ENCODE measurements at regions not wholly inside any gene's neighbourhood (a gene's known extent, or its start where the extent isn't known, plus 50 kb on each side); places are given as distances from the start of the nearest gene placed in this dataset.

GRCh38 chr21:35145626-35146233 is 96.6 kb upstream of the RUNX1 start:
- no peak for DNase-seq

- no peak for DNase-seq
These were observed 95.9 kb upstream of the RUNX1 start for GRCh38 chr21:35144978-35145377.

DNA sequence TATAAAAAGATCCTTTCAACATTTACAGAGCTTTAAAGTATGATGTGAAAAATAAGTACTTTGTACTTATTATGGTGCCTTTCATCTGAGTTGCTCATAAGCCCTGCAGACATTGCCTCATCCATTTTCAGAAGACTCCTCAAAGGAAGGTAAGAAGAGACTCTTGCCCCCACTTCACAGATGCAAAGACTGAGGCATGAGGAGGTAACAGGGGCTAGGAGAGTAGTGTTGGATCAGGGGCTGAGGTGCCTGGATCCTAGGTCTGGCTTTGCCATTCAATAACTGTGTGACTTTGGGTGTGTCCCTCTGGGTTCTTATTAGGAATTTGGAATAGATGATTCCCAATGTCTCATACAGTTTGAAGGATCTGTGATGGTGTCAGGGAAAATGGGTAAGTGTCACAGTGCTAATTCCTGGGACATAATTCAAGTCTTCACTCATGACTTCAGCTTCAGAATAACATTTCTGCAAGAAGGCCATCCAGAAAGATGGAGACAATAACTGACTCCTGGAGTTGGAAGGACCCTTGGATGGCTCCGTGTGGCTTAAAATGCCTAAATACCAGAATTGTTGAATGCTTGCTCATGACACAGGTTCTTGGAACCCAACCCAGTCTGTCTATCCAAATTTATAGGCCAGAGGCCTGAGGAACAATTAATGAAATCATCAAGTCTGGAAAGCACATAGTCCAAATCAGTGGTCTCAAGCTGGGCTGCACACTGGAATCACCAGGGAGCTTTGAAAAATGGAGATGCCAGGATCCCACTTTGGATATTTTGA is 93.1 kb upstream of the RUNX1 start:
- DNase-seq = no peak

DNA sequence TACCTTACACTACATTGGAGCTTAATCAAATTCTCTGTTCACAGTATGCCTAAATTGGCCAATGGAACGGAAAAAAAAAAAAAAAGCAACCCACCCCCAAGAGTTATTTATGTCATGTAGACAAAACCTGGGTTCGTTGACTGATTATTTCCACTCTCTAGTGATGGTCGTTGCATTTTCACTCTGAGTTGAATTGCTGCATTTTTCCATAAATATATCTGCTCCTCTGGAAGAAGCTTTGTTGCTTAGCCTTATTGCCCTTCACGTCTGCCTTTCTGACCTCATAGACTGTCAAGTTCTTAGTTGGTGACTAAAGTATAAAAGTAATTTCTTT is 90.2 kb upstream of the RUNX1 start:
- no peak for DNase-seq

DNA sequence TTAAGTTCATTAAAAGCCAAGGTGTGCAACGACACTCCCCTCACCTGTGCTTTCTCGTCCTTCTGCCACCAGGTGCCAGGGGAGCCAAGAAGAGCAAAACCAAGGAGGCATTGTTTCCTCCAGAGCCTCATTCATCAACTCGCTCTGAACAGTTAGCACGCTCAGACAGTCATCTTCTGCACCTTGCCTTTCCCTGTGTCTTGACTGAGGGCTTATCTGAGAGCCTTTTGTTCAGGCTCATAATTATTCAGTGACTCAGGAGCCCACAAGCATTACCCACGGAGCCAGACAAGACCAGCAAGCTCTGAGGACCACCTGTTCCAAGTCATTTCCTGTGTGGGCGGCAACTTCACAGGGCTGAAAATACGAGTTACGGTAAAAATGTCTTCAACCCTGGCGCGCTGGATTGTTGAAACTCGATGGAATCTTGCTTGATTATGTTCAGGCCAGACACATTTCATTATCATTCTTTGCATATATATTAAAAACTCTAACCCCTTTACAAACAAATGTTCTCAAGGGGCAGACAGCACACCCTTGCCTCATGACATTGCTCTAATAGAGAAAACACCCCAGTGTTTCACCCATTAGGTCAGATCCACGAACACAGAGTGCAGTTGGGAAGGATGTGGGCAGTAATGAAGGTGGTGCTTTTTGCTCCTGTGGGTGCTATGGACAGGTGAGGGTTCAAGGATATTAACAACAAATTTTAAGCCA is 89.7 kb upstream of the RUNX1 start:
- peak; percentile 63 for DNase-seq

DNA sequence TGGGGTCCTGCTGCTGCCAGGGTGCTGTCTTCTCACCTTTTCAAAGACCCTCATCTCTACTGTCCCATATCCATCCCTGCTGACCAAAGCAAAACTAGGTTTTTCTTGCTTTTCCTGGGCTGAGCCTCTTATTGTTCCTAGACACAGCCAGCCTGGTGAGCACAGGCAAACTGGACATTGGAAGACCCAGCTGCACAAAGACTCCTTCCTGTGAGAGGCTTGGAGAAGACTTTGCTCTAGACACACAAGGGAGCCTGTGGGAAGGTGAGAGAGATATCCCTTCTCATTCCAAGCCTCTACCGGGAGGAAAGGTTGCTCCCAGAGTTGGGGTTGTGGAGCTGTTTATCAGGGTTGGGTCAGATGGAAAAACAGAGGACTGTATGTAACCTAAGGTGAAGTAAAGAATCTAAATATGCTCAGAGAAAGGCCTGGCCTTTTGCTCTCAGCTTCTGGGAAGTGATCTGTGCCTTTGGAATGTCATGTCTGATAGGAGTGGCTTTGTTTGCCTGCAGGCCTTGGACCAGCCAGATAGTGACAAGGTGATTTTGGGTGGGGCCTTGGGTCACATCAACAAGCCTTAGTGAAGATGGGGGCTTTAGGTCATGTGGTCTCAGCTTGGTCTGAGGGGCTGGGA is 87.6 kb upstream of the RUNX1 start:
- peak; percentile 77 for DNase-seq

DNA sequence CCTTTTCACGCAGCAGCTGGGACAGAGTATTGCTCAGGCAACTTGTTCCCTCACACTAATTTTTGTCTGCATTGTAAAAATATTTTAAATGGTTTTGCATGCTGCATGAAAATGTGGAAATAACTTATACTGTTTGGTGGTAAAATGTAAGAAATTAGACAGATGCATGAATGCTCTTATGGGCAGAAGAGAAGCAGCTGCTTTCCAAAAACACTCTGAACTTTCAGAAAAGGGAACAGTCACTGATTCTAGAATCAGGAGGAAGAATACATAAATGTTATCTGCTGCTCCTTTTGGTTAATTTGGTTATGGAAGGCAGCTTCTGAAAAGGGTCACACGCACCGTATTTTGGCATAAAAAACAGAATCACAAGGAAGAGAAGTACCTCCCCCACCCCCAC is 87.0 kb upstream of the RUNX1 start:
- DNase-seq = no peak

- DNase-seq = peak; percentile 55
These were observed 86.4 kb upstream of the RUNX1 start for GRCh38 chr21:35135481-35135880.

DNA sequence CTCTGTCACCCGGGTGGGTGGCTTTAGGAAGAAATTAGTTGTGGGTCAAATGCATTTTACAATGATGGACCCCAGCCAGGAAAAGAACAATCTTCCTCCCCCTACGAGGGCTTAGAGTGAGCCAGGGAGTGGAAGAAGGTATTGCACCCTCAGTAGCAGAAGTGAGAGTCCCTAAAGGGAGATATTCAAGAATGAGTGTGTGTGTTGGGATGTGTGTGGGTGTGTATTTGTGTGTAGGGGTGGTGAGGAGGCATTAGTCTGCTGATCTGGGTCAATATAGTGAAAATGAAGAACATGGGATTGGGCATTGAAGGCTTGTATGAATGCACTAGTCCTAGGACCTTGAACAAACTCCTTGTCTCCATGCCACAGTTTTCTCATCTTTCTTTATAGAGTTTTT is 85.2 kb upstream of the RUNX1 start:
- no peak for DNase-seq

- DNase-seq = no peak
These were observed 79.4 kb upstream of the RUNX1 start for GRCh38 chr21:35128536-35128935.

- peak; percentile 27 for DNase-seq
These were observed 78.7 kb upstream of the RUNX1 start for GRCh38 chr21:35127851-35128250.

- DNase-seq = no peak
These were observed 77.9 kb upstream of the RUNX1 start for GRCh38 chr21:35127026-35127425.

DNA sequence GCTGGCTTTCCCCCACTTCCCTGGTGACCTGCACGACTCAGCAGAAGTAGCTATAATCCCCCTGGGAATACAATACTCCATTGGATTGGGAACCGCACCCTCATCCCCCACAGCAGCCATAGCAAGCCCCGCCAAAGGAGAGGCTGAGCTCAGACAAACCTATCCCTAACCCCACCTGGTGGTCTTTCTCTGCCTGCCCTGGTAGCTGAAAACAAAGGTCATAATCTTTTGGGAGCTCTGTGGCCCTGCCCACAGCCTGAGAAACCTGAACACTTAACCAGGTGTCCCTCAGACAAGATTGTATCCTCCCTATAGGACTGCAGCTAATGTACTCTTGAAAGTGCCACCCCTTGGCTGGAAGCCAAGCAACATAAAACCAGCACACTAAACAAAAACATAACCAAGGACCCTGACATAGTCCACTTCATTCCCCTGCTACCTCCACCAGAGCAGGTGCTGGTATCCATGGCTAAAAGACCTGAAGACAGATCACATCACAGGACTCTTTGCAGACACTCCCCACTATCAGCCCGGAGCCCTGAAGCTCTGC is 71.6 kb upstream of the RUNX1 start:
- no peak for DNase-seq

DNA sequence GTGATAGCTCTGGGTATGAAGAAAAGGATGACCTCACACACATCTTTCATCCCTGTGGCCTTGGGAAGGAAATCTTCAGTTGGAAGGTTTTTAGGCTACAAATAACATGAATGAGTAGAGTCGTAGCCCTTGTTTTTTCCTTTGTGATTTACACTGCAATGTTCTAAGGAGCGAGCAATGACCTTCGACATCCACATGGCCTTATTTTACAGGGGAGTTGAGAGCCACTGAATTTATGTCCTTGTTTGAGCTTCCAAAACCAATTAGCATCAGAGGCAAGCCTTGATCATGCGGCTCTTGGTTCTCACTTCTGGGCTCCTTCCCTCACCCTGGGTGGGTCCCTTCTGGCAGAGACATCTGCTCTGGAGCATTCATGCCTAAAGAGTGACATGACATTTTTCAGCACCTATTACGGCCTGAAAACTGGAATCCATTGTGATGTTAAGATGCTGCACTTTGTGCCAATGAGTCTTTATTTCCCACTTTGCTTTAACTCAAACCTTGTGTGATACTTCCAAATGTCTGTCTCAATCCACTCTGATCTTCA is 70.5 kb upstream of the RUNX1 start:
- DNase-seq = no peak

GRCh38 chr21:35116777-35117176 is 67.7 kb upstream of the RUNX1 start:
- no peak for DNase-seq

DNA sequence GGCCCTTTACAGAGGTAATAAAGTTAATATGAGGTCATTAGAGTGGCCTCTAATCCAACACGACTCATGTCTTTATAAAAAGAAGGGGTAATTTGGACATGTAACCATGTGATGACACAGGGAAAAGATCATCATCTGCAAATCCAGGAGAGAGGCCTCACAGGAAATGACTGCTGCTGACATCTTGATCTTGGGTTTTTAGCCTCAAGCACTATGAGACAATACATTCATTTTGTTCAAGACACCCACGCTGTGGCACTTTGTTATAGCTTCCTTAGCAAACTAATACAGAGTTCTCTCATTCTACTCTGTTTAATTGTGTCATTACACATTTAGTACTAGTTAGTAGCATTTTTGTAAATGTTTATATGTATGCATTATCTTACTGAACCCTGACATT is 64.0 kb upstream of the RUNX1 start:
- peak; percentile 55 for DNase-seq

DNA sequence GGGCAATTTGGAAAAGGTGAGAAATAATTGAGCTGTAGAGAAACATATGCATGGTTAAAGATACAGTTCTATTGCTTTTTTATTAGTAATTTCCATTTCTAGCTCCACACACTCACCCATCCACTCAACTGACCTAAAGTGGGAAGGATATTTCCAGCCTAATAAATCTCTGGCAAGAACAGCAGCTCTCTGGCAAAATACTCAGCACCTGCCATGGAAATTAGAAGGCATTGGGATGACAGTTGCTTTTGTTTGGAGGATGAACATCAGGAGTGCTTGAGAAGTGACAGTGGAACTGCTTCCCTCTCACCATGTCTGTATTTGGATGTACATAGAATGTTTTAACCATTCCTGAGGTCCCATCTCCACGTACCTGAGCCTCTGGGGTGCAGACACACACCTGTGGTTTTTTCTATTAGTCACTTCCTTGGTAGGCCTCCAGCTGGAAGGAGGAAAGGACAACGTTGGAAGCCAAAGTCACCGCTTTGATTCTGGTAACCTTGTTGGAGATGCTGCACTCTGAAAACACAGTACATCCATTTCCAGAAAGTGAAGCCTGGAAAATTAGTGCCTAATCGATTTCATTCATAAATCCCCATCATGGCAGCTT is 62.3 kb upstream of the RUNX1 start:
- DNase-seq = no peak

- DNase-seq = no peak
These were observed 59.8 kb upstream of the RUNX1 start for GRCh38 chr21:35108887-35109286.

DNA sequence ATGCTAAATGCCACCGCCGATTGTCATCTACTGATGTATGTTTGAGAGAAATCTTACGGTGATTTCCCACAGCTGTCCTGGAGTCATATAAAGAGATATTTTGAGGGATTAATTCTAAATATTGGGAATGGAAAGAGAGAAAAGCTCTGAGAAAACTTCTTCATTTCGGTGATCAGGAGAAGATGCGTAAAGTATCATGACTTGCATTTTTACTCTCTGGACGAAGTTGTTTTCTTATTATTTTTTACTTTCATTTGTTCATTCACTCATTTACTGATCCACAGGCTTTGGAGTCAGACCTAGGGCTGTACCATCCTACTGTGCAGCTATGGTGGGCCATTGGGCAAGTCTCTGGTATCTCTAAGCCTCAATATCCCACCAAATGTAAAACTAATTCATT is 58.4 kb upstream of the RUNX1 start:
- no peak for DNase-seq

- DNase-seq = no peak
These were observed 57.2 kb upstream of the RUNX1 start for GRCh38 chr21:35106246-35106835.

- no peak for DNase-seq
These were observed 53.6 kb upstream of the RUNX1 start for GRCh38 chr21:35102488-35103371.
